GM04503 (cell line): ENCODE measurements at regions not wholly inside any gene's neighbourhood (a gene's known extent, or its start where the extent isn't known, plus 50 kb on each side); places are given as distances from the start of the nearest gene placed in this dataset.

ENCODE experiments used
- DNase-seq: peaks from one replicate; pipeline ENCODE4 v3.0.0-alpha.2; 2012; ENCODE audit warnings: low read depth

DNA sequence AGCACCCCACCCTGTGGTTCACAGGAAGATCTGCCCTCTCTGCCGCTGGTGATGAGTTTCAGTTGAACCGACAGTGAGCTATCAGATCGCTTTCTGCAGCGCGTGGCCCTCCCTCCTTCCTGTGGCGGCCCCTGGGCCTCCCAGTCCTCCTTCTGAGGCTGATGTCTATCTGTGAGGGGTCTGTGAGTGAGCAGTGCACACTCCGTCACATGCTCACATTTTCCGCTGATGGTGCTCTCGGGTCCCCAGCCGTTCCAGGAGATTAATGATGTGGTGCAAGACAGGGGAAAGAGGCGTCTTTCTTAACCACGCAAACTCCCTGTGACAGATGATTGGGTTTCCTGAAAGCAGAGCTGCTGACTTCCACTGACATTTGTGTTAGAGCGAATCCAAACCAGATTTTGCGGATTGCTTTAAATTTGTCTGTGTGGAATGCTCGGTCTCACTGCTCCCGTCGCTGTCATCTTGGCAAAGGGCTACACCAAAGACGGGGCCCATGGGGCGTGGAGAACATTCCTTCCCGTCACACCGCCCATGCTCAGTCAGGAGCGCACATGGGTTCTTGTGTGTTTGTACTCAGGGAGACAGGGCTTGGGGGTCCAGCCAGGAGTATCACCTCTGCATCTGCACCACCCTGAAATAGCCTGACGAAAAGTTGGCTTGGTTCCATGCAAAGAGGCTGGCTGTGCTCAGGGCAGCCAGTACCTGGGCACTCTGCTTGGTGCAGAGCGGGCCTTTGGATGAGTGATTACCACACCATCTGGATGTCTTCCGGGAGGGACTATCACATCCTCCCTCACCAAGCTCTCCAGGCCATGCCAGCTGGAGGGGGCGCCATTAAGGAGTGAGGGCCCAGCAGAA, 154.7 kb upstream of the HS6ST1 start:
- peak; percentile 76 for DNase-seq

DNA sequence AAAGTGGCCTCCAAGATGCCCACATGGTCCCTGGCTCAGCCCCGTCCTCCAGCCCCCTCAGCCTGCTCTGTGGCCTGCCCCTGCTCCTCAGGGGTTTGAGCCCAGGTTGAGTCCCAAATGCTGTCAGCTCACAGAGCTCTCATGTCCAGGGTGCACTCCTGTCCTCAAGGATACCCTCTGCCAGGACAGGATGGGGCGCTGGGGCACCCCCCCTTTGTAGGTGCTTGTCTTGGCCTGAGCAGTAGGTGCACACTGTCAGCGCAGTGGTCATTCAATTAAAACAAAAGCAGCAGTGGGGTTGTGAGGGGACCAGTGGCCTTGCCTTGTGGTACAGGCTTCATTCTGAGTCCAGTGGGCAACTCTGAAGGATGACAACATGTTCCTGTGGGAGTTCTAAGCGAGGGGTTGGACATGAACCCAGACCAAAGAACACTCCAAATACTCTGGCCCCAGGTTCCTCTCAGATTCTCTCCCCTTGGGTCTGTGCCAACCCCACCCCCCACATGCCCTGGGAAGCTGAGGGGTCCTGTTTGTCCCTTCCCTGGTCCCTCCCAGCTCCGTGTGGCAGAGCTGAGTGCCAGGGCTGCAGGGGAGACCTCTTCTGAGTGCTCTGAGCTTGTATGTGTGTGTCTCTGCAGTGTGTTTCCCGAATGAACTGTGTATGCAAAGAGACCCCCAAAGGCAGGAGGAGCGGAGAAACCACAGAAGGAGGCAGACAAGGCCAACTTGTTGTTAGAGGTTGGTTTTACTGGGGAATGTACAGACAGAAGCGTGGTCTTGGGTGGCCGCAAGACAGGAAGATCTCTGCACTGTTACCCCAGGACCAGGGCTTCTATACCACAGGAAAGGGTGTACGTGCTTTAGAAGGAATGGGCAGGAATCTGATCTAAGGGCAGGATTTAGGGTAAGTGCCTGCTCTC, 155.6 kb upstream of the HS6ST1 start:
- DNase-seq = no peak

DNA sequence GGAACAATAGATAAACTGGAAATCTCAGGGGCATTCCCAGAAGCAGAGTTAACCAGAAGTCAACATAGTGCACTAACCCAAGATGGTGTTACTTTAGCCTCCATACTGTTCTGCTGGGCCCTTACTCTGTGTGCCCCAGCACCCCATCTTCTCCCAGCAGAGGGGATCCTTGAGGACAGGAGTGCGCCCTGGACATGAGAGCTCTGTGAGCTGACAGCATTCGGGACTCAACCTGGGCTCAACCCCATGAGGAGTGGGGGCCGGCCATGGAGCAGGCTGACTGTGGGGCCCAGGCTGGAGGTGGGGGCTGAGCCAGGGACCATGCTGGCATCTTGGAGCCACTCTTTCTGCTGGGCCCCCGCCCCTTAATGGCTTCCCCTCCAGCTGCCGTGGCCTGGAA, 156.3 kb upstream of the HS6ST1 start:
- no peak for DNase-seq

DNA sequence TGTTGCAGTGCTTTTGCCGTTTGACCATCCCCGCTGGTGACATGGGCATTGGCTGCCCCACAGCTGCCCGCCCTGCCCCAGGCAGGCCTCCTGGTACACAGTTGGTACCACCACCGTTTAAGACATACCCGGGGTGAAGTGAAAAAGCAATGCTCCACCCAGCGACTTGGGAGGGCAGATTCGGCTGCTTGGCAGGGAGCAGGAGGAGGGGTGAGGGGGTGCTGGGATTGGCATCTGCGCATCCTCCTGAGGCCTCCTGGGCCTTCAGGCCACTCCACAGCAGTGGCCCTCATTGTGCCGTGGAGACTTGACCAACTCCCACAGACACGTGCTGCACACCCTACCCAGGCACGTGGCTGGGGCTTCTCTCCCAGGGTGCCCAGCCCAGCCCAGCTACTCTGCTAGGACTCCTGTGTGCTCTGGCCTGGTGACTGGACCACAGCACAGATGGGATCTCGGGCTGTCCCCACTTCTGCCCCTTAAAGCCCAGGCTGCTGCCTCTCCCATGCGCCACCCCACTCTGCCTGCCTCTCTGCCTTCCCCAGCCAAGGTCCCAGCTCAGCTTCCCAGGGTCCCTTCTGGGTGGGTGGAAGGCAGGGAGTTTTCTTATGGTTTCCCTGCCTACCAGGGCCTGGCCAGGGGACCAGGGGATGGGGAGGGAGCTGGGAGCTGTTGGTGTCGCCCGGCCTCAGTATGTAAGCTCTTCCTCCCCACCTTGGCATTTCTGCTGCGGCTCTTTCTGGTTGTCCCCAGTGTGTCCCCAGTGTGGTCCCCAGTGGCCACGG, 157.0 kb upstream of the HS6ST1 start:
- no peak for DNase-seq

DNA sequence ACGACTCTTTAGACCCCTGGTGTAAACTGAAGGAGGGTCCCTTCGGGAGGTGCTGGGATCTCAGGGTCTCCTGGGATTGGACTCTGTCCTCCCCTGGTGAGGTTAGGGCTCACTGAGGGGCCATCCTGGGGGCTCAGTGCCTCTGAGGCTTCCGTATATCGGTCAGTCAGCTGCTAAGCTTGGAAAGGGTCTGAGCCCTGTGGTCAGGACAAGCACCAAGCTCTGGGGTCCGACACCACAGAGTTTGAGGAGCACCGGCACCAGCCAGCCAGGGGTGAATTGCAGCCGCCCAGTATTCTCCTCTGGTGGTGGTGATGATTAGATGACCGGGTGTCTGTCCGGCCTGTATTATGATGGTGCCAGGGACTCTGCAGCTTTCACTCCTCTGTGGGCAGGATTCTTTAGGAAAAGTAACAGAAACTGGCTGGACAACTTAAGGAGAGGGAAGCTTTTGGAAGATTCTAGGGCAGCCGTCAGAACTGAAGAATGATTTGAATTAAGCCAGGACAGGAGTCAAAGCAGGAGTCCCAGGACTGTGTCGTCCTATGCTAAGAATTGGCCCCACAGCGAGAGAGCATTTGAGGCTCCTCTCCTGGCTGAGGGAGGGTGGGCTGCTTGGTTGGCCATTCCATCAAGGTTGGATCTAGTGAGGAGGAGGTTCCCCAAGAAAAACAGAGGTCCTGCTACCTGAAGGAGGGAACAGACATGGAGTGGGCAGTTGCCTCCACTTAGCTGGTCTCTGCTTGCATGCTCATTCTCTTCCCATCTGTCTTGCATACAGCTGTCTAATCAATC, 158.6 kb upstream of the HS6ST1 start:
- no peak for DNase-seq

DNA sequence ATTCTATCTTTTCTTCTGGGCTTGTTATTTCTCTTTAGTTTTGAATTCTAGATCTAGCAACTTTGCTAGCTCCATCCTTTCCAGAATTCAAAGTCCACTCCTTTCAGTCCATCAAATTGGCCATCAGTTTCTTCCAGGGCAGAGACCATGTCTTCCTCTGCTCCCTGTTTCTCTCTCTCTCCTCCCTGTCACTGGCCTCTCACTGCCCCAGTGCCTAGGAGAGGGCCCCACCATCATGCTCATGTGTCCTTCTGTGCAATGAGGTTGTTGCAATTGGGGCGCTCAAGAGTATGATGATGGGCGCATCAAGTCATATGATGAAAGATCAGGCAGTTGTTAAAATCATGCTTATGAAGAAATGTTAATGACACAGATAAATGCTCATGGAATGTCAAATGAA, 159.2 kb upstream of the HS6ST1 start:
- DNase-seq = no peak

DNA sequence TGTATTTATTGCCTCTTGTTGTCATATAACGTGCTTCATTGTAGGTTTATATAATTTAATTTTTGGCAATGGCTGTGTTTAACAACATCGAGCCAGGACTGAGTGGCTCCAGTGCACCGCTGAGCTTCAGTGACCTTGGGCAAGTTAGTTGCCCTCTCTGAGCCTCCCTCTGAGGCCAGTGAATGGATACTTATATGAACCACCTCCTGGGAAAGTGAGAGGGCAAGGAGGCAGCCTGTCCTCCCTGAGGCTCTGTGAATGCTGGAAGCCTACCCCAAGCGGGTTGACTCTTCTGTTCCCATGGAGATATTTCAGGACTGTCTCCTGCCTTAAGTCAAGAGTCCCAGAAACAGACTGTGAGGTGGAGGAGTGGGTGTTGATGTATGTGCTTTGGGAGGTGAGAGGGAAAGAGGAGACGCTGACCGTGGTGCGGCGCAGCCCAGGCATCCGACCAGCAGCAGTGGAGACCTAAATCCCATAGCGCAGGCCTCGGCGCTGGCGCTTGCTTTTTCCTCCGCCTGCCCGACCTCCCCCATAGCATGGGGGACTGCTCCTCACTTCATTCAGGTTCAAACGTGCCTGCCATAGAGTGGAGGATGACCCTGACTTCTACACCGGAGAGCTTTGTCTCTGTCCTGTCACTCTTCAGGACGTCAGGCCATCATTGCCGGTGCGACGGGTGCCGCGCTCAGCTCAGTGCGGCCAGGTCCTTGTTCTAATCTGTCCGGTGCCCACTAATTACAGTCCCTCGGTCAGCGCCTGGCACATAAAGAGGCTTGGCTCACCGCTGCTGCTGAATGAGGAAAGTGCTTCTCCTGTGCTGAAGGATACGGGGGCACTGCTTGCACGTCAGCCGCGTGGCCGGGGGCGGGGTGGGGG, 167.3 kb upstream of the HS6ST1 start:
- DNase-seq = no peak

DNA sequence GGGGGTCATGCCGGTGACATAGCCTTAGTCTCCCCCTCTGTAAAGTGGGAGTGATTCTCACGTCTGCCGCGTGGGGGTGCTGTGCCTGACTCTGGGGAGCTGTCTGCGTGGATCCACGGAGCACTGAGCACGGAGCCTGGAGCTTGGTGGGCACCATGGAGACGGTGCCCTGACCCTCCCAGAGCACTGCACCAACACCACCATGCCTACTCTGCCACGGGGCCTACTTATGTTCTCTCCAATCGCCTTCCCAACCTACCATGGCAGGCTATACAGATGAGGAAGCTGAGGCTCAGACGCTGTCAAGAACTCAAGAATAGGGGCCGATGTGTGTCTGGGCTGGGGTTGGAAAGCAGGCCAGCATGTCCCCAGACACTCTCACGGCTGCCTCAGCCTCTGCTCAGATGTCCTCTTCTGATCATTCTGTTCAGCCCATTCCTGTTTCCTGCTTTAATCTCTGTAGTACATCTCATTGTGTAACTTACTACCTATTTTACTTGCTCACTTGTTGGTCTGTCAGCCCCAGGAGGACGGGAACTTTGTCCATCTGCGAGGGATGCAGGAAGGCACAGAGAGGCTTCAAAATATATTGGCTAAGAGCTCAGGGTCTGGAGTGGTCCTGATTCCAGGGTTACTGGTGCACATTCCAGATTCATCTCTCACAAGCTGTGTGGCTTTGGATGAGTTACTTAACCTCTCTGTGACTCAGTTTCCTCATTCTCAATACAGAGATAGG, 168.1 kb upstream of the HS6ST1 start:
- no peak for DNase-seq

DNA sequence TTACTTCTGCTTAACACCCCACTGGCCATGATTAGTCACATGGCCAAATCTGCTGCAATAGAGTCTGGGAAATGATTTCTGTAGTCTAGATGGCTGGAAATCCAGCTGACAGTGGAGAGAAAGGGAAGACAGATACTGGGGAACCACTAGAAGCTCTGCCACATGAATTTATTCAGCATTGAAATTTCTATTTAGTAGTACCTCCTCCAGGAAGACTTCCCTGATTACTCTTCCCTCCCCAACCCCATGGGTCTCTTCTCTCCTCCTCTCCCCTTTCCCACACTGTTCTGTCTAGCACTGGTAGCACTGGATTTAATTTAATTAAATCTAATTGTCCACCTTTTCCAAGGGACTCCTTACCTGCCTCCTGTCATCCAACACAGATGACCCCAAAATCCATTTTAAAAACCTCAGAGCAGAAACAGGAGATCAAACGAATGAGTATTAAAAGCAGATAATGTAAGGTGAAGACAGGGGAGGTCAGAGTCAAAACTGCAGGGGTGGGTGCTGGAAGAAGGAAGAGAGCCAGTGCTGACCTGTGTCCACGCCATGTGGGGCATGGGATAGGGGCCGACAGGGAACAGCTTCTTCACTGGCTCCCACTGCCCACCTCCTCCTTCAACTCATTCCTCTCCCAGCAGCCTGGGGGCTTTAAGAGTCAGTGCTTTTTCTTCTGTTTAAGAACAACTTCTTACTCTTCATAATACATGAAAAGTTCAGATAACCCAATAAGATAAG, 169.2 kb upstream of the HS6ST1 start:
- no peak for DNase-seq

DNA sequence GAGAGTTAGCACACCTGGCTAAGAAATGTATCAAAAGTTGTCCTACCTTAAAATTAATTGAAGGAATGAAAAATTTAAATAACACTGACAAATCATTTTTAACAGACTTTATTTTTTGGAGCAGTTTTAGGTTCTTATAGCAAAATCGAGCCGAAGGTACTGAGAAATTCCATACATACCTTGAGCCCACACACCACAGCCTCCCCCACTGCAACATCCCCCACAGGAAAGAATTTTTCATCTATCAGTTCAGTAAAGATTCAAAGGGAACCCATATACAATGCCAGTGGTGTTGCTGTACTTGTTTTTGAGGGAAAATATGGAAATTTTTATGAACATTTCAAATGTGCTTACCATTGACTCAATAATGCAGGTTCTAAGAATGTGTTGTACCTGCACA, 169.8 kb upstream of the HS6ST1 start:
- no peak for DNase-seq

DNA sequence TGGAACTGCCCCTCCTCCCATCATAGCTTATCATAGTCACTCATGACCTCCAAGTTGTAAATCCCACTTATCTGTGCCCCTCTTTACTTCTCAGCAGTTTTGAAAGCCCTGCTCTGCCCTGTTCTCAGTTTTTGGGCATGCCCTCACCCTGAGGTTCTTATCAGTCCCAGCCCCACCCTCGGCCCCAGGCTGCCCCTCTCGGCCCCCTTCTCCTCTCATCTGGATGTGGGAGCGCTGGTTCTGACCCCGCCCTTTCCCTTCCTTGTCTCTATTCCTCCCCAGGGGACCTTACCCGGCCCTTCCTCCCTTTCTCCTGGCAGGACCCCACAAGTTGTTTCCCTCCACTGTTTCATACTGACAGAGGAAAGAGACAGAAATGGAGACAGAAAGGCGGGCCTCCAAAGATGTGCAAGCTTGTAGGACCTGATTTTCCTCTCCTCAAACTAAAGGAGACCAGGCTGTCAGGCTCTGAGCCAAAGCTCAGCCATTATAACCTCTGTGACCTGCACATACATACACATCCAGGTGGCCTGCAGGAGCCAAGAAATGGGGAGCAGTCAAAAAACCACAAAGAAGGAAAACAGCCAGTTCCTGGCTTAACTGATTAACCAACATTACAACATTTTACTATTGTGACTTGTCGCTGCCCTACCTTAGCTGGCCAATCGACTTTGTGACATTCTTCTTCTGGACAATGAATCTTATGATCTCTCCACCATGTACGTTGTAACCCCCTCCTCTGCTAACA, 171.0 kb upstream of the HS6ST1 start:
- DNase-seq = no peak

DNA sequence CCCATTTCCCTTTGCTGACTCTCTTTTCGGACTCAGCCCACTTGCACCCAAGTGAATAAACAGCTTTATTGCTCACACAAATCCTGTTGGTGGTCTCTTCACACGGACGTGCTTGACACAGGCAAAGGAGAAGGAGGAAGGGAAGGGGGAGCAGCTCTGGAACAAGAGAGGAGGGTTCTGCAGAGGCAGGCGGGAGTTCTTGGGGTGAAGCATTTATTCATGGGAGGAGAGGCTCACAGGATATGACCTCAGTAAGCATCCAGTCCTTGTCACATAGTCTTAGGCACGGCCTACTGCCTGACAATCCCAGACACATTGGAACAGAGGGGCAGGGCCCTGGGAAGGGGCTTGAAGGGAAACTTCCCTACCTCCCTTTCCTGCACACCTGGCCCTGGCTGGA, 171.7 kb upstream of the HS6ST1 start:
- no peak for DNase-seq

DNA sequence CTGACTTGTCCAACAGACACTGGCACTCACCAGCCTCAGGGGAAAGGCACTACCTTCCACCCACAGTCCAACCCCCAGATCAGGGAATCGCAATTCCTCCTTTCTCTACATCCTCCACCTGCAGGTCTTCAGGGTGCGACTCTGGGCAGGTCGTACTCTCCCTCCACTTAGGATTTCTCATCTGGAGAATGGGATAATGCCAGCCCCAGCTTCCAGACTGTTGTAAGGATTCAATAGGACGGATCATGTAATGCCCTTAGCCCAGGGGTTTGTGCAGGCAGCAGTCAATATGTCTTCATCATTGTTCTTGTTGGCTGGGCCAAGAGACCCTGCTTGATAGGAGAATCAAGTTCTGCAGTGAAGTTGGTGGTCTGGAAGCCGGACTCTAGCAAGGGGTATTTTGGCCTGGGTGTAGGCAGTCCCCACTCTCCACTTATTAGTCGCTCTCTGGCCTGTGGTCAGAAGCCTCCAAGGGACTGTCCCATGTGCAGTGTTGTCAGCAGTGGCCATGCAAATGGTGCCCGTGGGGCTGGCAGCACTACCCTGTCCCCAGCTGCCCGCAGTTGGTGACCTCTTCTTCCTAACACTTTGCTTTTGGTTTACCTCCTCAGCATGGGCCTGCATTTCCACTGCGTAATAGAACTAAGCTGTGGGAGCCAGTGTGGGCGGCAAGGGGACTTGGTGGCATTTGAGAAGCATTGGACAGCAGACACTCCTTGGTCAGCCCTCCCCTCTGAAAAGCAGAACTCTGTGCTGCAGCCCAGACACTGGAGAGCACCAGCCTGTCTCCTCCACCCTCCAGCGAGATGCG, 172.4 kb upstream of the HS6ST1 start:
- DNase-seq = no peak

DNA sequence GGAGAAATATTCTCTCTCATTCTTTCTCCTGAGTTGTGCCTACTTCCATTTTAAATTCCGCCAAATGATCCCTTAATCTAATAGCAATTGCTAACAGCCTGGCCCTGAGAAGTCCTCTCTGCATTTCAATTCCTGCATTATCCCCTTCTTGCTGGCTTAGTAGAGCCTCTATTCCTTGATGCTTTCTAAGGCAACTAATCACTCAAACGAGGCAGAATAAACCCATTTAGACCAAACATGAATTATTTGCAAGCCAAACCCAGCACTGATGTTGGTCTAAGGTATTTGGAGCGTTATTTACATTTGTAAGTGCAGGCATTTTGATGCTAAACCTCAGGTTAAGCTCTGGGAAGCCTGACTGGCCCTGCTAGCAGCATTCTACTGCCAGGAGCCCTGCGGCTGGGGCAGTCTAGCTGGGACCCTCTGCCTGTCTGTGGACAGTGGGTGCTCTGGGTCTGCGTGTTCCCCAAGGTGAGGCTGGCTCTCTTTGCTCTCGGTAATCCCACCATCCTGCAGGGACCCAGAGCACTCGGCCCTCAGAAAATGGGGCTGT, 173.1 kb upstream of the HS6ST1 start:
- DNase-seq = no peak

DNA sequence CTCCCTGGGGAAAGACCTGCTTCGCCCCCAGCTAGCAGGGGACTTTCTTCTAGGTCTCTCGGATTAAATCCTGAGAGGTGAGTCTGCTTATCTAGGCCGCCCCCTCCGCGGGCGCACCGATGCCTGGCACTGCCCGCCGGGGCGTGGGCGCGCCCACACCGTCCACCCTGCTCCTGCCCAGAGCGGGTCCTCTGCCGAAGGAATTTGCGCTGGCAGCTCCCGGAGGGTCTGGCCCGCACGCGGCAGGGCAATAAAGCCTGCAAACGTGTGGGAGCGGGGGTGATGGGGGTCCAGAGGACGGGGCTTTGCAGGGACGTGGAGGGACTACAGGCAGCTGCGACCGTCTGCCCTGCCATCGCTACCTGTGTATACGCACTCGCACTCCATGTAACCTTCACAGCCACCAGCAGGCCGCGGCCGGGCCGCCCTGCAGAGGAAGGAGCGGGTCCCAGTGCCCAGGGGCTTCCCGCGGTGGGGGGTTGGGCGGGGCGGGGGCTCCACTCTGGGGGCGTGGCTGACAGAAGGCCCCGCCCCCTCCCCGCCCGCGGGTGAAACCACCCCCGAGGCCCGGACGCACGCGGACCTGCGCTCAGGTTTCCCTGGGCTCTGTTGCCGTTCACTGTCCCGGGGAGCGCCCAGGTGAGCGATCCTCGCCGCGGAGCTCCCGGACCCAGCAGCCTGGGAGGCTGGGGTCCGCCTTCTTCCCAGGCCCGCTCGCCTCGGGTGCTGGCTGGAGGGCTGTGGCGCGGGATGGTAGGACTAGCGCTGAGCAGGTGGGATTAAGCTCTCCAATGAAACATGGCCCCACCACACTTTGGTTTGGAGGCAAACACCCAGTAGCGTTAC, 174.5 kb upstream of the HS6ST1 start:
- no peak for DNase-seq

DNA sequence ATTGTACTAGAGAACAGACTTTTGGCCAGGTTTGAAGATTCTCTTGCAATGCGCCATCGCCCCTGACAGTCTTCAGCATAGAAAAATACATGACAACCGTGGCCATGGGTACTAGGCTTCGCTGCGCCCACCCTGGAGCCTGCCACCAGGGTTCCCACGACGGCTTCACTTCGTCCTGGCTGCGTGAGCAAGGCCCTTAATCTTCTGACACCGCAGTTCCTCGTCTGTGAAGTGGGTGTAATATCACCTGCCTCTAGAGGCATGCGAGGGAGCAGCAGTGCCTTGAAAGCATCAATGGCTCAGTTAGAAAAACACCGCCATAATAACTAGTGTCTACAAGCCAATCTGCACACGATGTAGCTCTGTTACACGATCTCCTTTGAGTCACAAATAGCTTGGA, 175.2 kb upstream of the HS6ST1 start:
- DNase-seq = no peak
